ENCODE measurements at regions not wholly inside any gene's neighbourhood (a gene's known extent, or its start where the extent isn't known, plus 50 kb on each side); places are given as distances from the start of the nearest gene placed in this dataset.
"Not testable (repeated sequence)": the region's sequence is repeated elsewhere in the genome, so short reads cannot be mapped to it uniquely, and the experiment has no call there.

- no peak for TF ChIP-seq CTCF (conservative IDR thresholded peaks at IDR 0.05; ENCODE audit: control insufficient read depth, insufficient read depth, low read depth, low read length)
- H3K4me3 ChIP-seq (ENCODE audit: control insufficient read depth, low read depth, low read length) = no peak overlapping the region
- no peak for DNase-seq (ENCODE audit: low read depth)
Observed at GRCh38 chr1:157218671-157219070, 80.5 kb upstream of the ETV3 start.

- no peak for TF ChIP-seq CTCF (conservative IDR thresholded peaks at IDR 0.05; ENCODE audit: control insufficient read depth, insufficient read depth, low read depth, low read length)
- H3K4me3 ChIP-seq (ENCODE audit: control insufficient read depth, low read depth, low read length) = no peak overlapping the region
- DNase-seq (ENCODE audit: low read depth) = no peak
Observed at GRCh38 chr1:157217486-157217885, 79.3 kb upstream of the ETV3 start.

- TF ChIP-seq CTCF (conservative IDR thresholded peaks at IDR 0.05; ENCODE audit: control insufficient read depth, insufficient read depth, low read depth, low read length) = no peak
- no peak for DNase-seq (ENCODE audit: low read depth)
- H3K4me3 ChIP-seq (ENCODE audit: control insufficient read depth, low read depth, low read length) = no peak overlapping the region
Observed at GRCh38 chr1:157213836-157214235, 75.6 kb upstream of the ETV3 start.

- TF ChIP-seq CTCF (conservative IDR thresholded peaks at IDR 0.05; ENCODE audit: control insufficient read depth, insufficient read depth, low read depth, low read length) = no peak
- no peak overlapping the region for H3K4me3 ChIP-seq (ENCODE audit: control insufficient read depth, low read depth, low read length)
- DNase-seq (ENCODE audit: low read depth) = no peak
Observed at GRCh38 chr1:157209514-157209913, 71.3 kb upstream of the ETV3 start.

GRCh38 chr1:157205982-157206381 is 67.8 kb upstream of the ETV3 start:
- not testable (repeated sequence) for H3K4me3 ChIP-seq (ENCODE audit: control insufficient read depth, low read depth, low read length); DNase-seq (ENCODE audit: low read depth)

GRCh38 chr1:157203166-157203565 is 65.0 kb upstream of the ETV3 start:
- no peak for TF ChIP-seq CTCF (conservative IDR thresholded peaks at IDR 0.05; ENCODE audit: control insufficient read depth, insufficient read depth, low read depth, low read length)
- DNase-seq (ENCODE audit: low read depth) = no peak
- no peak overlapping the region for H3K4me3 ChIP-seq (ENCODE audit: control insufficient read depth, low read depth, low read length)

GRCh38 chr1:157202331-157202730 is 64.1 kb upstream of the ETV3 start:
- DNase-seq (ENCODE audit: low read depth) = no peak
- H3K4me3 ChIP-seq (ENCODE audit: control insufficient read depth, low read depth, low read length) = no peak overlapping the region
- no peak for TF ChIP-seq CTCF (conservative IDR thresholded peaks at IDR 0.05; ENCODE audit: control insufficient read depth, insufficient read depth, low read depth, low read length)
